PC-9 (cell line): ENCODE measurements at regions not wholly inside any gene's neighbourhood (a gene's known extent, or its start where the extent isn't known, plus 50 kb on each side); places are given as distances from the start of the nearest gene placed in this dataset.

Experiments
- CTCF ChIP-seq: fragments of 200-600 bp; sonication (generic); conservative IDR thresholded peaks from 2 replicates; pipeline ENCODE4 v1.6.1; 2017; ENCODE audit warnings: mixed run types, antibody characterized with exemption, mild to moderate bottlenecking, moderate library complexity
- EZH2 ChIP-seq: fragments of 200-600 bp; sonication (generic); IDR thresholded peaks from 2 replicates; pipeline ENCODE4 v1.8.0; 2017; ENCODE audit warnings: antibody characterized with exemption, low read depth

- no peak for TF ChIP-seq CTCF
- no peak for TF ChIP-seq EZH2
Measured at GRCh38 chr4:173696011-173696410, 166.0 kb upstream of the HAND2 start.
